DMS153 (cell line): ENCODE measurements at regions not wholly inside any gene's neighbourhood (a gene's known extent, or its start where the extent isn't known, plus 50 kb on each side); places are given as distances from the start of the nearest gene placed in this dataset.
"Not testable (repeated sequence)": the region's sequence is repeated elsewhere in the genome, so short reads cannot be mapped to it uniquely, and the experiment has no call there.

Experiments used
- DNase-seq: peaks from one replicate; lab custom pipeline; 2025; lab: John Stamatoyannopoulos, UW

GRCh38 chr13:73842626-73843025 is 291.6 kb downstream of the KLF12 start:
- no peak for DNase-seq

DNA sequence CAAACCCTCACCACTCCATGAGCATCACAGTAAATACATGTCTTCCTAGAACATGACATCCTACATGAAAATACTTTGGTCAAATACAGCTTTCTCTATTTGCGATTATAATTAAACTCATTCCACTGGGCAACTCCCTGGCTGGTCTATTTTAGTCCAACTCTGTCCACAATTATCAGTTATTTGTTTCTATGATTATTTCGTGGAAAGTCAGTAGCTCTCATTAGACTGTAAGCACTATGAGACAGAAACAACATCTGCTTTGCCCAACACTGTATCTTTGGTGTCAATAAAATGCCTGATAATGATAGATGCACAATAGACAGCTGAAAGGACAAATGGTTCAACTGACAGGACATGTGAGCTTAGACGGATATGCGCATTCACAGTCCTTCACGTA is 292.0 kb downstream of the KLF12 start:
- DNase-seq, result no peak

DNA sequence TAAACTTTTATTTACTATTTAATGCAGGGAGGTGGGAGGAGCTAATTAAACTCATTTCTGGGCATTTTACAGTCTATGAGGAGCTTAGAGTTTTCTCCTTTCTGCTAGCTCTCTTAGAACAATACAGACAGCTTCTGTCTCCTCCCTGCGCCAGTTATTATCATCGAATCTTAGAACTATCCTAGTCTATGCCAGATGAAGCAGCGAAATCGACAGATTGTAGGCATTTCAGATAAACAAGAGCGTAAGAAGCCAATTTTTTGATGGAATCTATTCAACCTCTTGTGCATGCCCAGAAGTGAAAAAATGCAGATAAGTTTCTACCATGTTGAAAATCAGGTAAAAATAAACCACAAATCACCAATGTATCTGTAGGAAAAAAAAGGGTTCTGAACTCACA is 297.1 kb downstream of the KLF12 start:
- DNase-seq, result no peak

DNA sequence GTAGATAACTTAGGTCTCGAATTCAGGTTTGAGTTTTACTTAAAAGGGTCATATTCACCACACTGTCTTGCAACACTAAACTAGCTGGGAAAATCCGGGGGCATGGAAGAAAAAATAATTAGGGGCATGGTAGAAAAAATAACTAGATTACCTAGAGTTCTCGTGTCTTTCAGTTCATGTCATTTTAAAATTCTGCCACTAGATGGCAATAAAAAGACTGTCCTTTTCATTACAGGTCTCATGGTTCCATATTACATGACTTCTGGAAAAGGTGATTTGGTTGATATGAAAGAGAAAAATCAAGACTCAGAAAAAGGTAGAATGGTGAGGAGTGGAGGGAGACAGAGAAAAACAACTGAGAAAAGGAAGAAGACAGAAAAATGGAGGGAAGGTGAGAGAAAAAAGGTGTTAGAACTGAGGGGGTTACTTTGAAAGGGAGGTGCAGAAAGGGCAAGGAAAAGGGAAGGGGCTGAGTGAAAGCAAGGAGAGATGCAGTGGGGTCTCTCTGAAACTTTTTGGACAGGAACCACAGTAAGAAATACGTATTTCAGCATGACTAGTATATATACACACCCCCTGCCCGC is 299.0 kb downstream of the KLF12 start:
- peak; percentile 39 for DNase-seq

DNA sequence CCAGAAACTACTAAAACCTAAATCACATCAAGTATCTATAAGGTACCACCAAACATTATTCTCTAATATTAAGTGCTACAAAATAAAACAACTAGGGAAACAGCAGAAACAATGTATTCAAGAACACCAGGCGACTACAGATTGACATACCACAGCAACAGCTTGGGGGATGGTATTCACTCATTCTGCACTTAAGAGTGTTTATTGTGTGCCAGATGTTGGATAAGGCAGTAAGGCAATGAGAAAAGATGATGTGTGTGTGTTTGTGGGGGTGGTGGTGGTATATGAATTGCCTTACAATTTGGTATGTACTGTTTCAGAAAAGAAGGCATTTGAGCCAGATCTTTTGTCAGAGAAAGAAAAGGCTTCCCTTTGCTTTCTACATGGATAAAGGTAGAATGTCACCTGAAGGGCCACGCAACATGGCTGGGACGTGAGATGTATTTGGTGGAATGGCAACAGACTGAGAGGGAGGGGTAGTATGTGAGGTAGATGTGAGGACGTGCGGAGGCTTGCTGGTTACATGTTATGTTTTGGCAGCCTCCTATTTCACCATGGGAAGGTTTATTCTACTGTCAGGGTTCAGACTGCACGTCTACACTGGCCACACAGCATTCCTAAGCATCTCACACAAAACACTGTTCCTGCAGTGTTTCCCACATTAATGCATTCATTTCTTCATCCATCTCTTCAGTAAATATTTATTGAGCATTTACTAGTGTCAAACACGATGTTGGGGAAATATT is 300.7 kb downstream of the KLF12 start:
- DNase-seq, result no peak

DNA sequence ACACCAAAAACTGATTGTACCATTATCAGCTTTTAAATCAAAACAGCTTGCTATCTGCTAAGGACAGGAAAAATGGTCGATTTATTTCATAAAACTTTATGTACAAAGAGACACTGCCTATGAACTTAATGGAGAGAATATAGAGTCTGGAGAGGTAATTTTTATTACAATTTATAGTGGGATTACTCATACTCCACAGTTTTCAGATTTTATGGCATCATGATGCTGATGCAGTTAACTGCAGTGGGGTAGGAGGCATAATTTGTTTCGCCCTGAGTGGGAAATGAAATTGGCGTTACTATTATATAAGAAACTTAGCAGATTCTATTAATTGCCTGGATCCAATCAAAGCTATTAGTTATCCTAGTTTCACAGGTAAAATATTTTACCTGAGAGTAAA is 301.4 kb downstream of the KLF12 start:
- no peak for DNase-seq

- DNase-seq, result peak; percentile 23
These were observed 302.0 kb downstream of the KLF12 start for GRCh38 chr13:73832128-73832588.

GRCh38 chr13:73829416-73829815 is 304.8 kb downstream of the KLF12 start:
- no peak for DNase-seq

GRCh38 chr13:73828811-73829210 is 305.4 kb downstream of the KLF12 start:
- DNase-seq, result no peak

DNA sequence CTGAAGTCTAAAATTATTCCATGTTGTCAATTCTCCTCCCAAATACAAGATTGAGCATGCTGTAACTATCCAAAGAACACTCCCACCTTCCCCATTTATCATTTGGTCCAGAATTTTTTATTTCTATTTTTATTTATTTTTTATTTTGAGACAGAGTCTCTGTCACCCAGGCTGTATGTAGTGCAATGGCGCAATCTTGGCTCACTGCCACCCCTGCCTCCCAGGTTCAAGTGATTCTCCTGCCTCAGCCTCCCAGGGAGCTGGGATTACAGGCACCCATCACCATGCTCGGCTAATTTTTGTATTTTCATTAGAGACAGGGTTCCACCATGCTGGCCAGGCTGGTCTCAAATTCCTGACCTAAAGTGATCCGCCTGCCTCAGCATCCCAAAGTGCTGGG is 306.8 kb downstream of the KLF12 start:
- DNase-seq, result no peak

DNA sequence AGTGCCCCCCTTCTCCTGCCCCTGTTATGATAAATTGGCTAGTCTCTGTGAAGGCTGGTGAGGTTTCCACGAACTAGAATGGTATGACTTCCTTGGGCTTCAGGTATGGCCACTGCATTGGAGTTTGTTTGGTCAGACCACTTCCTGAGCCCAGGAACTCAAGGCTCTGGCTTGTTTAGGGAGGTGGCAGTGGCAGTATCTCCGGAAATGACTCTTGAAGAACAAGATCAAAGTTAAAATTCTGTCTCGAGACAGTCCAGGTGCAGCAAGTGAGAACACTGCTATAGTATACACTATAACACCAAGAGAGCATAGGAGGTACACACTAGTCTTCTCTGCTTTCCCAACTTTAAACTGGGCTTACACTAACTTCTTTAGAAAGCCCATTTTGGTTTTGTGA is 309.1 kb downstream of the KLF12 start:
- no peak for DNase-seq

DNA sequence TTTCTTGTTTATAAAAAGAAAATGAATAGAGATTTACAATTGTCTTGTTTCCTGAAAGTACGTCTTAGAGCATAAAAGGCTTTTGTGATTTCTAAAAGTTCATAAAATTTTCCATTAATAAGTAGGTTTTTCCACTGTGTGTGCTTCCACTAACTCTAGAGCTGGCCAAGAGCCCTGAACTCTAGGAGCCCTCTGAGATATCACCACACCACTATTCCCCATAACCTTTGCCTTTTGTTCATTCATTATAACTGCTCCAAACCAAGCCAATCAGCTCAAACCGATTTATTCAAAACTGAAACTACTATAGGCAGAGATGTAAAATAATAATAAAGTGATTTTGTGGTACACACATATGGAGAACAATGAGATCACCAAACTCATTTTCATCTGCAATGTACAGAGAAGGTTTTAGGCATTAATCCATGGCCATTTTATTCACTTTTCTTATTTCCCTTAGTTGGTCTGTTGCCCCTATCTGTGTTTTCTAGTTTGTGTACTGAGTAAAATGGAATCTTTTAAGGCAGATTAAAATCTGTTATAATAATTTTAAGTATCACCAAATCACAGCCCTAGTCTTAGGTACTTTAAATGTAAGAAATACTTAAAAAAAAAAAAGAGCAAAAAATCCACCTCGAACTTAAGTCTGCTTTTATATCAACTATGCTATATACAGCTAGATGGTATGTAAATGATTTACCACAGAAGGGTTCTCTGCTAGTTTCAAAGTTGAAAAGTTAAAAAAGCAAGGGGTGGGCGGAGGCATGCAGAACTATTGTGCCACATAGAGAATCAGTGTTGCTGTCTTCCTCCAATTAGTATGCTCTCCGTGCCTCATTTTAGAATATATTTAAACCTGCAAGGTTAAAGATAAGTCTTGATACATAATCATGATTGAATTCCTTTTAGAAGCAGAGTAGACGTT is 311.3 kb downstream of the KLF12 start:
- no peak for DNase-seq

- DNase-seq, result no peak
These were observed 313.5 kb downstream of the KLF12 start for GRCh38 chr13:73820688-73821087.

DNA sequence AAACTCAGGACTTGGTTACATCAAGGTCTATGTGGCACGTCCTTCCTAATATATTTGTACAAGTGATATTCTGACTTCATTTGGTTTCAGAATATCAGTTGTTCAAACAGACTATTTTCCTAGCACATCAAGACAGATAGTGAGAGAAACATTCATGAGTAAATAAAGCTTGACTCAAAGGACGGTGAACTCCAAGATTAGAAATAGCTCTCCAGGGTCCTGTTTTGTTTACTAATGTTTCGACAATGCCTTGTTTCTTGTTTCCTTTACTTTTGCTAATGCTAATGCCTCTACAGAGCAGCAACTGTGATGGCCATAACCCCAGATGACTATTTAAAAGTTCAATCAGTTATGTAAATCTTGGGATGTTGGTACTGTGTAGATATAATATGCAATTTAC is 313.9 kb downstream of the KLF12 start:
- no peak for DNase-seq

GRCh38 chr13:73819711-73820110 is 314.5 kb downstream of the KLF12 start:
- DNase-seq, result no peak

DNA sequence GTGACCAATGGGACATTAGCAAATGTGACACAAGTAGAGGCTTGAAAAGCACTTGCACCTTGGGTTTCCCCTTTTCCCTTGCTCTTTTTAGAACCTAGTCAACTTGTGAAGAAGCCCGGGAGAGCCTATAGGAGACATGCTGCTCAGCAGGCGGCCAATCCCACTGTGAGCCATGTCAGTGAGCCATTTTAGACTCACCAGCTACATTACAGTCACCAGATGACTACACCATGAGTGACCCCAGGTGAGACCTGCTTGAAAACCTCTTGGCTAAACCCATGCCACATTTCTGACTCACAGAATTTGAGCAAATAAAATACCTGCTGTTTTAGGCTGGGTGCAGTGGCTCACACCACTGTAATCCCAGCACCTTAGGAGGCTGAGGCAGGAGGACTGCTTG is 317.5 kb downstream of the KLF12 start:
- no peak for DNase-seq

GRCh38 chr13:73815796-73816195 is 318.4 kb downstream of the KLF12 start:
- DNase-seq, result no peak

- no peak for DNase-seq
These were observed 323.6 kb downstream of the KLF12 start for GRCh38 chr13:73810647-73811046.

DNA sequence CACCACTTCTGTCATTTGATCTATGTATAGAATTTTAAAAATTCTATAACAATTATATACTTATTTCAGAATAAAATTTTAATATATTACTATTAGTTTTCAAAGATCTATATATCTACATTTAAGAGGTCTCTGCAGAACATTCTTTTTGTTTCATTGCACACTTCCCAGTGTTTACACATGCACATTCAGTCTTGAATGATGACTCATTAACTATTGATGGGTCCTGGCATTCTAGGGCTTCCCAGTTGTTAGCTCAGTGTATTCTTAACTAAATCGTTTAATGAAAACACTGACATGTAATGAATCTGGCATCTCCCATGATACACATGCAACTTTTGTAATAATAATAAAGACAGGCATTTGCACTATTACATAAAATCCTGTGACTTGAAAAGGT is 324.6 kb downstream of the KLF12 start:
- DNase-seq, result no peak

- no peak for DNase-seq
These were observed 325.9 kb downstream of the KLF12 start for GRCh38 chr13:73808318-73808717.

DNA sequence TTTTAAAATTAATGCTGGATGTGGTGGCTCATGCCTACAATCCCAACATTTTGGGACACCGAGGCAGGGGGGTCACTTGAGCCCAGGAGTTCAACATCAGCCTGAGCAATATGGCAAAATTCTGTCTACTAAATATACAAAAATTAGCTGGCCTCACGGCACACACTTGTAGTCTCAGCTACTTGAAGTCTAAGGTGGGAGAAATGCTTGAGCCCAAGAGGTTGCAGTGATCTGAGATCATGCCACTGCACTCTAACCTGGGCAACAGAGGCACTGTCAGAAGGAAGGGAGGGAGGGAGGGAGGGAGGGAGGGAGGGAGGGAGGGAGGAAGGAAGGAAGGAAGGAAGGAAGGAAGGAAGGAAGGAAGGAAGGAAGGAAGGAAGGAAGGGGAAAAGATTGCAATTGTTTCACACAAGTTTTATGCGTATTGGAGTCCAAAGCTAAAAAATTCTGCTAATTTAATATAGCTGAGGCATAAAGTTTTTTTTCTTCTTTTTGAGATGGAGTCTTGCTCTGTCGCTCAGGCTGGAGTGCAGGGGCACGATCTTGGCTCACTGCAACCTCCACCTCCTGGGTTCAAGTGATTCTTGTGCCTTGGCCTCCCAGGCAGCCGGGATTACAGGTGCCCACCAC is 328.8 kb downstream of the KLF12 start:
- DNase-seq, result not testable (repeated sequence)

GRCh38 chr13:73803997-73804396 is 330.2 kb downstream of the KLF12 start:
- no peak for DNase-seq
